ENCODE measurements at regions not wholly inside any gene's neighbourhood (a gene's known extent, or its start where the extent isn't known, plus 50 kb on each side); places are given as distances from the start of the nearest gene placed in this dataset.

DNA sequence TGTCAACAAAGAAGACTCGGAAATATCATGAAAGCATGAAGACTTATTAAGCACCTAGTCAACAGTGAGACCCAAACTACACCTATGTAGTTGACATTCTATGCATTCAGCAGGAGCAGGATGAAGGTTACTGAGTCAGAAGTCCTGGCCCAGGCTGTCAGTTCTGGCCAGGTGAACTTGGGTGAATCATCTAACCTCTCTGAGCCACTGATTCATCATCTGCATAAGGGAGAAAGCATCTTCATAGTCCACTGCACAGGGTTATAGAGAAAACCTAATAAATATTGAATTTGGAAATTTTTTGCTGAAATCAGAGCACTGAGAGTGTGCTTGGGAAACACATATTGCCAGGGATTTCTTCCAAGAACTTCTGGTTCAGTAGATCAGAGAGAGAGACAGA is 296.0 kb upstream of the SFRP2 start:
- Histone ChIP-seq H3K4me3 (ENCODE audit: low read length) (no peak overlapping the region), H3K9ac (ENCODE audit: low read depth, low read length) (no peak overlapping the region), H3K27me3 (ENCODE audit: insufficient read depth, low read length) (no peaks in the 10 kb centered on the region), H3K4me1 (ENCODE audit: insufficient read depth, low read length) (no peaks in the 10 kb centered on the region), H3K36me3 (ENCODE audit: insufficient read depth, low read depth, low read length) (no peaks in the 10 kb centered on the region), H3K9me3 (ENCODE audit: insufficient read depth, low read depth, low read length) (no peaks in the 10 kb centered on the region), H3K27ac (ENCODE audit: low read length) (no peak overlapping the region)

DNA sequence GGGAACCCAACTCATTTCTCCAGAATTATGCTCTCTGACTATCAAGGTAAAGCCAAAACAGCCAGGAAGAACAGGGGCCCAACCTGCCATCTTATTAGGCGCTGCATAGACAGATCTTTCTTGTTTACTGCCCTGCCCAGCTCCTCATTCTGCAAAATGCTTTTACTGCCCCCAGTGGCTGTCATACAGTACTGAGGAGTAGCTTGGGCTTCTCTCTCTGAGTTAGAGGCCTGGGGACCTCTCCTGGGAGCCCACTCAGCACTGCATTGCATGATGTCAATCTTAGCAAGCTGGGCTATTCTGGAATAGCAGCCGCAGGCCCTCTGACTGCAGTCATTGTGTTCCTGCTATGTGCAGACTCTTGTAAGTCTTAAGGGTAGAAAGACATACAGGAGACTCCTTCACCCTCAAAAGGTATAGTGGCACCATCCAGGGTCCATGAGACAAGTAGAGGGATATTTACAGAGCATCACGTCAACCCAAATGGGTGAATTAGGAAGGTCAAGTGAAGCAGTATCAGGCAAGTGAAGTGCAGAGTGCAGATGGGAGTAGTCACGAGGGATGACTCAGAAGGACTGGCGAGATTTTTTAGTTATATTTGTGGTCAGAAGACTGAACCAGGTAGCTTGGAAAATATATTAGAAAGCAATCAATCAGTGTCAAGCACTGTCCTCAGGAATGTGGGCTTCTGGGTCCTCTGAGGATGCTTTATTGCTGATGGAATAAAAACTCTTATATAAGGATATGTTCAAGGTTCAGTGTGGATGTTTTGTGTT is 294.1 kb upstream of the SFRP2 start:
- Histone ChIP-seq H3K4me3 (ENCODE audit: low read length) (no peak overlapping the region), H3K4me1 (ENCODE audit: insufficient read depth, low read length) (no peaks in the 10 kb centered on the region), H3K36me3 (ENCODE audit: insufficient read depth, low read depth, low read length) (no peaks in the 10 kb centered on the region)

DNA sequence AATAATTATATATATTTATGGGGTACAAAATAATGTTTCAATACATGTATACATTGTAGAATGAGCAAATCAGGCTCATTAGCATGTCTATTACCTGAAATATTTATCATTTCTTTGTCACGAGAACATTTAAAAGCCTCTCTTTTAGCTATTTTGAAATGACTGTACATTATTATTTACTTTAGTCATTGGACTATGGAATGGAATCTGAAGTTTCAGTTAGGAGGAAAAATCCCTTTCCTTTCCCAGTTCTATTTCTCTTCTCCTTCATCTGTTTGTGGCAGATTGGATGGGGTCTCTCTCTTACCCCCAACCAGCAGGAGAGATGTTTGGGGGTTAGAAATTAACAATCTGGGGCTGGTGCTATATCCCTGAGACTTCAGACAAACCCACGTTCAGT is 292.5 kb upstream of the SFRP2 start:
- H3K4me1 ChIP-seq (ENCODE audit: insufficient read depth, low read length): no peaks in the 10 kb centered on the region
- H3K36me3 ChIP-seq (ENCODE audit: insufficient read depth, low read depth, low read length): no peaks in the 10 kb centered on the region
- H3K9me3 ChIP-seq (ENCODE audit: insufficient read depth, low read depth, low read length): no peaks in the 10 kb centered on the region
- H3K4me3 ChIP-seq (ENCODE audit: low read length): no peak overlapping the region
- H3K27me3 ChIP-seq (ENCODE audit: insufficient read depth, low read length): no peaks in the 10 kb centered on the region
- H3K9ac ChIP-seq (ENCODE audit: low read depth, low read length): no peak overlapping the region
- H3K27ac ChIP-seq (ENCODE audit: low read length): no peak overlapping the region

More for the DNA sequence above, 294.1 kb upstream of the SFRP2 start:
- Histone ChIP-seq H3K9ac (ENCODE audit: low read depth, low read length) (no peak overlapping the region), H3K9me3 (ENCODE audit: insufficient read depth, low read depth, low read length) (no peaks in the 10 kb centered on the region), H3K27ac (ENCODE audit: low read length) (no peak overlapping the region), H3K27me3 (ENCODE audit: insufficient read depth, low read length) (no peaks in the 10 kb centered on the region)

DNA sequence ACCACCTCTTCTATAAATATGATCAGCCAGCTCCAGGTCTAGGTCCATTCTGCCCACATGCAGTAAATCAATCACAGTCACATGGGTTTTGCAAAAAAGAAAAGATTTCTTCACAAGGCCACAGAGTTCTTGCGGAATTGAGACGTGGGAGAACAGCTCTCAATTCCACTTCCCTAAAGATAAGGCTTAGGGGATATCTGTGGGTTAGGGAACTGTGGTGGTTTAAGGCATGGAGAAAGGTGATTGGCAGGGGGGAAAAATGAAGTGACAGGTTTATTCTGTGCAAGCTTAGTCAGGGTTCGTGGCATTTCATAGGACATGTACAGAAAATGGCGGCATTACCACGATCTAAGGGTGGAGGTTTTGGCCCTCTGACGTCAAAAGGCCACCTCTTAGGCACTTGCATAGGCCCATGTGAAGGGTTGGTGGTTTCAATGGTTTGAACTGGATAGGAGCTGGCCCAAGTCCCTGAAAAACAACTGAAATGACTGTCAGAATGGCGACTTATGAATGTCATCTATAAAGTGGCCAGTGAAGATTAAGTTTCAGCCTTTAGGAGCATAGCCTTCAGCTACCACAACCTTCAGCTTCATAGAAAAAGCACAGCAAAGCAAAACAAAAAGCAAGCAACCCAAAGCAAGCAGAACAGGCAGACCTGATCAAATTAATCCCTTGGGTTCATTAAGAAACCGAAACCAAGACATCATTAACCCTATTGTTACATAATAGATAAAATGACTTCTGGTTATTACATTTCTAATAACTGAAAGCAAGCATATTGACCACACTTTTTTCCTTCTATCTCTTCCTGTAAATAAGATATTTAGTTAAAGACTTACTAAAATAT is 289.8 kb upstream of the SFRP2 start:
- Histone ChIP-seq H3K36me3 (ENCODE audit: insufficient read depth, low read depth, low read length) (no peaks in the 10 kb centered on the region), H3K4me3 (ENCODE audit: low read length) (no peak overlapping the region), H3K27ac (ENCODE audit: low read length) (no peak overlapping the region), H3K27me3 (ENCODE audit: insufficient read depth, low read length) (no peaks in the 10 kb centered on the region), H3K4me1 (ENCODE audit: insufficient read depth, low read length) (no peaks in the 10 kb centered on the region; the same call in 1 of the 2 replicates), H3K9me3 (ENCODE audit: insufficient read depth, low read depth, low read length) (no peaks in the 10 kb centered on the region), H3K9ac (ENCODE audit: low read depth, low read length) (no peak overlapping the region)

DNA sequence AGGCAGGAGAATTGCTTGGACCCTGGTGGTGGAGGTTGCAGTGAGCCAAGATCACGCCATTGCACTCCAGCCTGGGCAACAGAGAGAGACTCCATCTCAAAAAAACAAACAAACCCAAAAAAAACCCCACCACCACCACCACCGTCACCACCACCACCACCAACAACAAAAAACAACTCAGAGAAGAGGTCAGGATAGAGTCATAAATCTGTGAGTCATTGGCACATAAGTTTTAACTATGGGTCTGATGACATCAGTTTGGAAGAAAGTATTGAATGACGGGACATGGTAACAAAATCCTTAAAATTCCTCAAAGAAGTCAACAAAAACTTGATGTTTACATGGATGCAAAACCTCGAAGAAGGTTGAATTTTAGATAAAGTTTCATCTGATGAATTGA is 288.0 kb upstream of the SFRP2 start:
- H3K36me3 ChIP-seq (ENCODE audit: insufficient read depth, low read depth, low read length): no peaks in the 10 kb centered on the region
- H3K4me3 ChIP-seq (ENCODE audit: low read length): no peak overlapping the region
- H3K27ac ChIP-seq (ENCODE audit: low read length): no peak overlapping the region
- no peak overlapping the region for H3K9ac ChIP-seq (ENCODE audit: low read depth, low read length)
- H3K4me1 ChIP-seq (ENCODE audit: insufficient read depth, low read length): no peaks in the 10 kb centered on the region; the same call in 1 of the 2 replicates
- H3K9me3 ChIP-seq (ENCODE audit: insufficient read depth, low read depth, low read length): no peaks in the 10 kb centered on the region
- no peaks in the 10 kb centered on the region for H3K27me3 ChIP-seq (ENCODE audit: insufficient read depth, low read length)

DNA sequence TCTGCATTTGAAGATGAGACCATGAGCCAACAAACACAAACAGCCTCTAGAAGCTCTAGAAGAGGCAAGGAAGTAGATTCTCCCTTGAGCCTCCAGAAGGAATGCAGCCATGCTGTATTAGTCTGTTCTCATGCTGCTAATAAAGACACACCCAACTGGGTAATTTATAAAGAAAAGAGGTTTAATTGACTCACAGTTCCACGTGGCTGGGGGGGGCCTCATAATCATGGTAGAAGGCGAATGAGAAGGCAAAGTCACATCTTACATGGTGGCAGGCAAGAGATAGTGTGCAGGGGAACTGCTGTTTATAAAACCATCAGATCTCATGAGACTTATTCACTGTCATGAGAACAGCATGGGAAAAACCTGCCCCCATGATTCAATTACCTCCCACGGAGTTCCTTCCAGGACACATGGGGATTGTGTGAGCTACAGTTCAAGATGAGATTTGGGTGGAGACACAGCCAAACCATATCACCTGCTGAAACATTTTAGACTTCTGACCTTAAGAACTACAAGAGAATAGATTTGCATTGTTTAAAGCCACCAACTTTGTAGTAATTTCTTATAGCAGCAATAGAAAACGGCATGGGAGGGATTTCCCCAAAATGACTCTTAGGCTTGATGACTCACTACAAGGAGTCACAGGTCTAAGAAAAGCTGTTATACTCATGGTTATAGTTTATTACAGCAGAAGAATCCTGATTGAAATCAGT is 284.4 kb upstream of the SFRP2 start:
- H3K4me1 ChIP-seq (ENCODE audit: insufficient read depth, low read length): no peaks in the 10 kb centered on the region; the same call in 1 of the 2 replicates
- no peak overlapping the region for H3K4me3 ChIP-seq (ENCODE audit: low read length)
- no peaks in the 10 kb centered on the region for H3K27me3 ChIP-seq (ENCODE audit: insufficient read depth, low read length)
- no peak overlapping the region for H3K9ac ChIP-seq (ENCODE audit: low read depth, low read length)
- H3K27ac ChIP-seq (ENCODE audit: low read length): no peak overlapping the region
- H3K36me3 ChIP-seq (ENCODE audit: insufficient read depth, low read depth, low read length): no peaks in the 10 kb centered on the region
- no peaks in the 10 kb centered on the region for H3K9me3 ChIP-seq (ENCODE audit: insufficient read depth, low read depth, low read length)

DNA sequence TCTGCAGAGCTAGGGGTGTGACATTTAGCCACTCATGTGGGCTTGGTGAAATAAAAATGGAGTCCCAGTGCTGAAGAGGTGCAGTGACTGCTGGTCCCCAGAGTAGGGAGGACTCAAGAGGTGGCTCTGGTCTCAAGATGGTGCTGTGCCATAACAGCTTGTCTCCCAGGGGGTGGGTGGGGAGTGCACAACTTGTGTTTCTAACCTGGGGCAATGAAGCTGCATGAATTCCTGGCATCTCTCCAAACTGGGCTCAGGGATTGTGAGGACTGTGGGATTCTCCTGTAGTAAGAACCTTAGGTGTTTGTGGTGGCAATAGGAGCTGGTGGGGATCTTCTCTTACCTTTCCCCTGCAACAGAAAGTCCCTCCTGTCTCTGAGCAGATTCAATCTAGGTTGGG is 278.9 kb upstream of the SFRP2 start:
- Histone ChIP-seq H3K36me3 (ENCODE audit: insufficient read depth, low read depth, low read length) (no peaks in the 10 kb centered on the region), H3K9me3 (ENCODE audit: insufficient read depth, low read depth, low read length) (peaks cover 22% of the 10 kb centered on the region), H3K27me3 (ENCODE audit: insufficient read depth, low read length) (no peaks in the 10 kb centered on the region), H3K9ac (ENCODE audit: low read depth, low read length) (no peak overlapping the region), H3K27ac (ENCODE audit: low read length) (no peak overlapping the region), H3K4me1 (ENCODE audit: insufficient read depth, low read length) (no peaks in the 10 kb centered on the region), H3K4me3 (ENCODE audit: low read length) (no peak overlapping the region)

DNA sequence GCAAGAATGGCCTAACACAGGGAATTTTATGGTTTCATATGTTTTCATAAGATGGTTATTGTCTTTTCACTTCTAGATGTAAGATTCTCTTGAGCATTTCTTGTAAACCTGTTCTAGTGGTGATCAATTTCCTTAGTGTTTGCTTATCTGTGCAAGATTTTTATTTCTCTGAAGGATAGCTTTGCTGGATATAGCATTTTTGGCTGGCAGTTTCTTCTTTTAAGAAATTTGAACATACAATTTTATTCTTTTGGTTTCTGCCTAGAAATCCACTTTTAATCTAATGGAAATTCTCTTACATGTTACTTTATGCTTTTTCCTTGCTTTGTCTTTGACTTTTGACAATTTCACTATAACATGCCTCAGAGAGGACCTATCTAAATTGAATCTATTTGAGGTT is 276.5 kb upstream of the SFRP2 start:
- Histone ChIP-seq H3K9me3 (ENCODE audit: insufficient read depth, low read depth, low read length) (peaks cover 22% of the 10 kb centered on the region), H3K4me1 (ENCODE audit: insufficient read depth, low read length) (no peaks in the 10 kb centered on the region), H3K9ac (ENCODE audit: low read depth, low read length) (no peak overlapping the region), H3K27ac (ENCODE audit: low read length) (no peak overlapping the region), H3K36me3 (ENCODE audit: insufficient read depth, low read depth, low read length) (no peaks in the 10 kb centered on the region), H3K27me3 (ENCODE audit: insufficient read depth, low read length) (no peaks in the 10 kb centered on the region), H3K4me3 (ENCODE audit: low read length) (no peak overlapping the region)

DNA sequence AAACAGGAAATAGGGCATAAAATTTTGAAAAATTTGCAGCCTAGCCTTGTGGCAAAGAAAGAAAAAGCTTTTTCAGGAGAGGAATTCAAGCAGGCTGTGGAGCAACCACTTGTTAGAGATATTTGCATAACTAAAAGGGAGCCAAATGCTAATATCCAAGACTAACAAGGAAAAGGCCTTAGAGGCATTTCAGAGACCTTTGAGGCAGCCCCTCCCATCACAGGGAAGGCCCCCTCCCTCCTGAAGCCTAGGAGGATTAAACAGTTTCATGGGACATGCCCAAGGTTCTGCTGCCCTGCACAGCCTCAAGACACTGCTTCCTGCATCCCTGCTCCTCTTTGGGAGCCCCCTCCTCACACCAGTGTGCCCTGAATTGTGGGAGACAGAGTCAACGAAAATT is 275.4 kb upstream of the SFRP2 start:
- Histone ChIP-seq H3K27me3 (ENCODE audit: insufficient read depth, low read length) (no peaks in the 10 kb centered on the region), H3K4me1 (ENCODE audit: insufficient read depth, low read length) (no peaks in the 10 kb centered on the region), H3K4me3 (ENCODE audit: low read length) (peak overlapping the region; percentile 42), H3K36me3 (ENCODE audit: insufficient read depth, low read depth, low read length) (no peaks in the 10 kb centered on the region), H3K9ac (ENCODE audit: low read depth, low read length) (no peak overlapping the region), H3K9me3 (ENCODE audit: insufficient read depth, low read depth, low read length) (peaks cover 22% of the 10 kb centered on the region), H3K27ac (ENCODE audit: low read length) (no peak overlapping the region)

DNA sequence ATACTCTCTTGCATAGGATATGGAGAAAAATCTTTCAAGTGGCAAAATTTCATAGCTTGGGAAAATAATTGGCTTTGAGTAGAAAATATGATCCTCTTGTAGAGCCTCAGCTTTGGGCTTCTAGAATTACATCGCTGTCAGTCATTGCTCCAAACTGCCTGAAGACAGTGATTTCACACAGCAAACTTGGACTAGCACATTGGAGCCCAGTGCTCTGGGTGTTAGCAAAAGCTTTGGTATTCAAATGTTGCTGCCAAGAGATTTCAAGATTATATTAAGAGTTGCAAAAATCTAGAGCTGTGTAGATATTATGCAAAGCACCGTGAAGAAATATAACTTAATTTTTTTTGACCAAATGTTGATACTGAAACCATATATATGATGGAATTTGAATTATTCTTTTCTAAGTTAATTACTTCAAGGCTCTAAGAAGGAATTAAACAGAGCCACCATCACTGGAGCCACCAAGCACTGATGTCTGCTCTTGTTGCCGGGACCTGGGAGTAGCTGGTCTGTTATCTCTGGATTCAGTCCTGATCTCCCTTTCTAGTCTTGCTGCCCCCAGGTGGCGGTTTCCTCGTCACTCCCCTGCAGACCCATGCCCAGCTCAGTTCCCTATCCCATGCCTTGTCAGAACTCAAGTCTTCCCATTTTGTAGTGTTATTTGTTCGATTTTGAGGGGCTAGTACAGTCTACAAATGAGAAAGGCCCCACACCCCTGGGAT is 260.7 kb upstream of the SFRP2 start:
- no peak overlapping the region for H3K9ac ChIP-seq (ENCODE audit: low read depth, low read length)
- no peak overlapping the region for H3K27ac ChIP-seq (ENCODE audit: low read length)
- no peaks in the 10 kb centered on the region for H3K36me3 ChIP-seq (ENCODE audit: insufficient read depth, low read depth, low read length)
- no peaks in the 10 kb centered on the region; the same call in 1 of the 2 replicates for H3K4me1 ChIP-seq (ENCODE audit: insufficient read depth, low read length)
- peaks cover 10% of the 10 kb centered on the region; the same call in 1 of the 2 replicates for H3K9me3 ChIP-seq (ENCODE audit: insufficient read depth, low read depth, low read length)
- H3K27me3 ChIP-seq (ENCODE audit: insufficient read depth, low read length): no peaks in the 10 kb centered on the region
- no peak overlapping the region for H3K4me3 ChIP-seq (ENCODE audit: low read length)

DNA sequence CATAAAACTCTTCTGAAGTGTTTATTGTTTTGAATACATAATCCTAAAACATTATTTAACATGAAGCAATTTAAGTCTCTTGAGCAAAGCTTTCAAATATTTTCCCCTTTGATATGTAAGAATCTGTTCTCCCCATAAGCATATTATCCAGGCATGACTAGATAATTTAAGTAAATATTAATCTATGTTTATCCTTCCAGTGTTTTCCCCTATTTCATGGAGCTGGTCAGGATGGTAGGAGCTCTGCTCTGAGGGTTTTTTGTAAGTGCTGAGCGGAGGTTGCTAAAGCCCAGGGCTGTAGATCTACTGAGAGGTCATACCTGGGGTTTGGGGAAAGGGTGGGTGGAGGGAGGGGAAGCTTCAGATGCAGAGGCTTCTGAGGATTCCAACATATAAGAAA is 258.9 kb upstream of the SFRP2 start:
- H3K9me3 ChIP-seq (ENCODE audit: insufficient read depth, low read depth, low read length): no peaks in the 10 kb centered on the region
- H3K36me3 ChIP-seq (ENCODE audit: insufficient read depth, low read depth, low read length): no peaks in the 10 kb centered on the region
- no peak overlapping the region for H3K4me3 ChIP-seq (ENCODE audit: low read length)
- no peak overlapping the region for H3K27ac ChIP-seq (ENCODE audit: low read length)
- H3K4me1 ChIP-seq (ENCODE audit: insufficient read depth, low read length): no peaks in the 10 kb centered on the region; the same call in 1 of the 2 replicates
- no peak overlapping the region for H3K9ac ChIP-seq (ENCODE audit: low read depth, low read length)
- H3K27me3 ChIP-seq (ENCODE audit: insufficient read depth, low read length): no peaks in the 10 kb centered on the region
